ENCODE measurements at regions not wholly inside any gene's neighbourhood (a gene's known extent, or its start where the extent isn't known, plus 50 kb on each side); places are given as distances from the start of the nearest gene placed in this dataset.

DNA sequence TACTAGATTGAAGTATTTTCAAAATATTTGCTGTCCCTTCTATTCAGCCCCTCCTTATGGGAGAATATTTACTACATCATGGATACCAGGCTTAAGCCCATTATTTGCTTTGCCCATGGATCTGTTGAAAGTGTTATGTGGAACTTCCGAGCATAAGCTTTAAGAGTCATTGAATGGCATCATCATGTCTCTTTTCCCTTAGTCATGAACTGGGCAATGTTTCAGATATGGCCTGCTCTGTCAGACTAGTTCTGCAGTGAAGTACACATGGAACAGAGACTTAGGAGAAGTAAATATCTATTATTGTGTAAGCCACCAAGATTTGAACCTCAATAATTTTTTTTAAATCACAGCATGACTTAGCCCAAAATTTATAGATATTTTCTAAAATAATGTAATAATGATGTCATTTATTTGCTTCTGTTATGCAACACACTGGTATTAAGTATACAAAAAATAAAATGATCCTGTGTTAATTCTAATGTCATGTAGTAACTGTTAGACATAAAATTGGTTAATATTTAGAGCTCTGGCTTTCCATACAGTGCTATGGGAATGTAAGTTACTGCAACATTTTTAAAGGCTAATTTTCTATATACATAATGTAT, 1097.3 kb downstream of the SLC16A7 start:
- no peak for TF ChIP-seq GABPA (IDR thresholded peaks at IDR 0.05; ENCODE audit: low read depth)
- TF ChIP-seq SPI1 (IDR thresholded peaks at IDR 0.05; ENCODE audit: borderline replicate concordance, low read depth): no peak
- no peak for TF ChIP-seq REST (IDR thresholded peaks at IDR 0.05; ENCODE audit: insufficient replicate concordance, low read depth)
- TF ChIP-seq CTCF (IDR thresholded peaks at IDR 0.05; ENCODE audit: insufficient read depth, low read length): no peak
- no peak for TF ChIP-seq POLR2AphosphoS5 (IDR thresholded peaks at IDR 0.05; ENCODE audit: low read depth)
- no peaks in the 10 kb centered on the region for H3K27me3 ChIP-seq (ENCODE audit: insufficient read depth, poor library complexity, severe bottlenecking)
- H3K27ac ChIP-seq (replicated peaks): no peak overlapping the region
- DNase-seq (ENCODE audit: low read depth in 1 of 2, low spot score in 1 of 2): no peak
- H3K4me3 ChIP-seq (replicated peaks; ENCODE audit: insufficient read depth, low read length): no peak overlapping the region

DNA sequence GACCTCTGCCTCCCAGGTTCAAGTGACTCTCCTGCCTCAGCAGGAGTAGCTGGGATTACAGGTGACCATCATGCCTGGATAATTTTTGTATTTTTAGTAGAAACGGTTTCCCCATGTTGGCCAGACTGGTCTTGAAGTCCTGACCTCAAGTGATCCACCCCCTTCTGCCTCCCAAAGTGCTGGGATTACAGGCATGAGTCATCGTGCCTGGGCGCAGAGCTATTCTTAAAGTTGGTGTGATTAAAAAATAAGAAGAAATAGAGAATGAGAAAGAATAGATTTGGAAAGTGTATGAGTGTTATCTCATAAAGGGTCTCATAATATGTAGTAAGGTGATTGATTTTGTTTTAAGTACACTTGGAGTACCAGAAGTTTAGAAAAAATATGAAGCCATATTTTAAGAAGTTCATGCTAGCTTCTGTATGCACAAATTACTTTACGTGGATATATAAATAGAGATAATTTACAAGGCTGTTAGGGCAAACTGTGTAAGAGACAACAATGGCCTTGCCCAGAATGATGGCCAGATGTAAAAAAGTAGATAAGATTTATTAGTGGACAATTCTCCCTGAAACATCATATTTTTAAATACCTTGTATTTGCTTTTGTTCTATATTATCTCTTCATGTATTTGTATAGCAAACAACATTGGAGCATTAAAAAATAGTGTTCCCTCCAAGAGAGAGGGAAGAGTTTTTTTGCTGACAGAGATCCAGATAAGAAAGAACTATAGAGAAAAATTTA, 1108.5 kb downstream of the SLC16A7 start:
- DNase-seq (ENCODE audit: low read depth in 1 of 2, low spot score in 1 of 2): no peak

More for the DNA sequence above, 1108.5 kb downstream of the SLC16A7 start:
- TF ChIP-seq SPI1 (IDR thresholded peaks at IDR 0.05; ENCODE audit: borderline replicate concordance, low read depth) (no peak), POLR2AphosphoS5 (IDR thresholded peaks at IDR 0.05; ENCODE audit: low read depth) (no peak), GABPA (IDR thresholded peaks at IDR 0.05; ENCODE audit: low read depth) (no peak), REST (IDR thresholded peaks at IDR 0.05; ENCODE audit: insufficient replicate concordance, low read depth) (no peak), CTCF (IDR thresholded peaks at IDR 0.05; ENCODE audit: insufficient read depth, low read length) (no peak)
- no peak overlapping the region for H3K27ac ChIP-seq (replicated peaks)
- H3K27me3 ChIP-seq (ENCODE audit: insufficient read depth, poor library complexity, severe bottlenecking): no peaks in the 10 kb centered on the region
- H3K4me3 ChIP-seq (replicated peaks; ENCODE audit: insufficient read depth, low read length): no peak overlapping the region
